HG02870 (cell line): ENCODE measurements at regions not wholly inside any gene's neighbourhood (a gene's known extent, or its start where the extent isn't known, plus 50 kb on each side); places are given as distances from the start of the nearest gene placed in this dataset.

ENCODE experiments used
- ATAC-seq: cut with Tn5 transposase; IDR thresholded peaks from one replicate; pipeline ENCODE4 v1.9.1; 2021; ENCODE audit warnings: mild to moderate bottlenecking, moderate library complexity; ENCODE audit not compliant: unreplicated experiment

GRCh38 chr10:33402220-33403073, 68.0 kb upstream of the NRP1 start:
- no peak for ATAC-seq

- ATAC-seq: no peak
These were observed 66.8 kb upstream of the NRP1 start for GRCh38 chr10:33401300-33401699.

DNA sequence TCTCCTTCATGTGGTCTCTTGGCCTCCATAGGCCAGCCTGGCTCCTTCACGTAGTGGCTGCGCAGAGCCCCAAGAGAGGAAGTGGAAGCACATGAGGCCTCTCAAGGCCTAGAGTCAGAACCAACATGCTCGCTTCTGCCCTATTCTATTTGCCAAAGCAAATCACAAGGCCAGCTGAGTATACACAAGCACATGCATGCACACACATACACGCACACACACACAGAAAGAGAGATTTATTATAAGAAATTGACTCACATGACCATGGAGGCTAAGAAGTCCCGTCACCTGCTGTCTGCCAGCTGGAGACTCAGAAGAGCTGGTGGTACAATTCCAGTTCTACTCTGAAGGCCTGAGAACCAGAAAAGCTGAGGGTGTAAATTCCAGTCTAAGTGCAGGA, 64.3 kb upstream of the NRP1 start:
- no peak for ATAC-seq

DNA sequence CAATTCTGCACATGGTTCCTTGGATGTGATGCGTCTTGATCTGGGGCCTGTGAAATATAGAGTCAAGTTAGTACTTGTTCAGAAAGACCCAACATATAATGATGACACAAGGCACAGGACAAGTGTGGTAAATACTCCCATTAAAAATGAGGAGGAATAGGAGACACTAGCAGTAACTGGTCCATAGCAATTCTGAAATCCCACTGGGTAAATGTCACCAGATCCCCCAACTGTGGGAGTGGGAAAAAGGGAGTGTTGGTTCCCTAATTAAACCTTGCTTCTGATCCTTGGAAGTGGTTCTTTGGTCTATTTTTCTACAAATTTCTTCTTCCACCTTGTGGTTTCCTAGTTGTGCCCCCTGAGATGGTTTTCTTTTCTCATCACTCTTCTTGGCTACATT, 62.5 kb upstream of the NRP1 start:
- no peak for ATAC-seq

- no peak for ATAC-seq
These were observed 61.8 kb upstream of the NRP1 start for GRCh38 chr10:33396279-33396678.

DNA sequence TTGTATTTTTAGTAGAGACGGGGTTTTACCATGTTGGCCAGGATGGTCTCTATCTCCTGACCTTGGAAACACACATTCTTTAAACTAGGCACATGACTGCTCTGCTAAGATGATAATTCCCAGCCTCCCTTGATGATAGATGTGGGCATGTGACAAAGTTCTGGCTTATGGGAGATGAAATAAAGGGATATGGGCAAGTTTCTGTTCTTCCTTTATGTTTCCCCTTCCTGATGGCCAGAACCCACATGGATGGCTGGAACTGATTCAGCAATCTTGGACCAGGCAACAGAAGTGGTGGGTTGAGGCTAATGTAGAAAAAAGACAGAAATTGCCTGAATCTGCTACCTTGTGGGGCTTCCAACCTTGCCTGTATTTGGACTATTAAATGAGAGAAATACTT, 60.7 kb upstream of the NRP1 start:
- ATAC-seq: no peak

DNA sequence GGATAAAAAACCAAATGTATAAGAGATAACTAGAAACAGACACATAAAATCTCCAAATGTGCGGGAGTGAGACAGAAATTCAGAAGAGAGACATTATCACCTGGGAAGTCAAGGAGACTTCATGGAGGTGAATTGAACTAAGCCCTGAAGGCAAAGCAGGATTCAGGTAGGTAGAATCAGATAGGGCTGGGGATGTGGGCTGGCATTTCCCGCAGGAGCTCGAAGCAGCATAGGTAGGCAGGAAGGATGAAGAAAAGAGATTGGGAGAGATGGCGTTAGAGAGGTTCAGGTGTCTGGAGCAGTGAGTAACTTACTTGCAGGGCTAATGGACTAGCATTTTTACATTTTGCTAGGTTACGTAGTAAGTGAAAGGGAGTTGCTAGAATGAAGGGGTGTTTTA, 58.2 kb upstream of the NRP1 start:
- no peak for ATAC-seq

GRCh38 chr10:33391611-33392465, 57.4 kb upstream of the NRP1 start:
- no peak for ATAC-seq

DNA sequence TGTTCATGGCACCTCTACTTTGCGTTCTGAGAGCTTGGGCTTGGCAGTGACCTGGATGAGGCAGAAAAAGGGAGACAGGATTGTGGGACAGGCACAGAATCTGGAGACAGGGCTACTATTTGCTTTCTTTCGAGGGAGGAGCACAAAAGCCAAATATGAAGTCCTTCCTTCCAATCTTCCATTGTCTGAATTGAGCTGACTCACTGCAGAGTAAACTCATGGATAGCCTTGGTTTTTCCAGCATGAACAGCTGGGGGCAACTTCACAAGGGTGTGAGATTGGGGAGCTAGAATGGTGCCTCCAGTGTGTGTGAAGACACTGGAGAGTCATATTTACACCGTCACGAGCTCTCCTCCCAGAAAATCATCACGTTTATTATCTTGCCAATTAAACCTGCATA, 55.6 kb upstream of the NRP1 start:
- no peak for ATAC-seq

DNA sequence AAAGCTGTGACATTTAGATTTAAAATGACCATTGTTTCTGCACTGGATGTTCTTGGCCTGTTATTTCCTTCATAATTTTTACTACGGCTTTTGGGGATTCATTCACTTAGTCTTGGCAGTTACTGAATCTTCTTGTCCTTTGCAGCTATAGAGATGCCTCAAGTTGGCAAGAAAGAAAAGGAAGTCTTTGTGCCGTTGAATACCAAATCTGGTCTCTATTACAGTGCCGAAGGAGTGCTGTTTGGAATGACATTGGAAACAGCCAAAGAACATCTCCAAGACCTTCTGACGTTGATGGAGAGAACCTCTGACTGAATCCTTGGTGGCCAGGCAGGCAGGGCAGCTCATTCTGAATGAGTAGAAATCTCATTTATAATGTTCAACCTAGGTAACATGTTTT, 54.3 kb upstream of the NRP1 start:
- no peak for ATAC-seq

DNA sequence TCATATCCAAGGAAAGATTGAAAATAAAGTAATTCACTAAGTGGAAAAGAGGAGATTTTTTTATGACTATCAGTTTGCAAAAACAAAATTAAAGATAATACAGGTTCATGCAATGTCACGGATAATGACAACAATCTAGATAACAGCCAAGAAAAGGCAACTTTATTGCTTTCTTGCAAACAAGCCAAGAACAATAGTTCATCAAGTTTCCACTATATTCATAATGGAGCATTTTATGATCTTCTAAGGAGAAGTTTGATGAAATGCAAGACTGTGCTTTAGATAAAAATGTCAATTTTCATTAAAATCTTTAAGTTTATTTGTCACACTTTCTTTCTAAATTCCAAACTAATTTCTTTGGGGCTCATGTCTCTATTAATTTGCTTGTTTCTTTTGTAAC, 53.9 kb upstream of the NRP1 start:
- no peak for ATAC-seq

GRCh38 chr10:33387720-33388119, 53.3 kb upstream of the NRP1 start:
- ATAC-seq: no peak

DNA sequence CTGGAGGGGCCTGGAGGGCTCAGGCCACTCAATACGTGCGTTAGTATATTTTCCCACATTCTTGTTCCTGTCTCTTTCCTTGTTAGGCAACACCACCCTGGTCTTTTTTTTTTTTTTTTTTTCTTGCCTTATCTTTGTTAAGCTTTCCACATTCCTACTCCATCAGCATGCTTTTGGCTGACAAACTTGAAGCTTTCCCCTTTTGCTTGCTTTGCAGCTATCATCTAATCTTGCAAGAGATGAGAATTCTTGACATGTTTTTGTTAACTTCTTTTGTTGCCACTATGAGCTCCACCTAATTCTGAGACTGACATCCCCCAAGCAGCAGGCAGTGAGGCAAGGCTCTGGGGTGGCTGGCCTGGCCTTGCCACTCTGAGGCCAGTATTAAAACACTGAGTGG, 52.5 kb upstream of the NRP1 start:
- no peak for ATAC-seq

GRCh38 chr10:33385686-33386085, 51.2 kb upstream of the NRP1 start:
- ATAC-seq: no peak

DNA sequence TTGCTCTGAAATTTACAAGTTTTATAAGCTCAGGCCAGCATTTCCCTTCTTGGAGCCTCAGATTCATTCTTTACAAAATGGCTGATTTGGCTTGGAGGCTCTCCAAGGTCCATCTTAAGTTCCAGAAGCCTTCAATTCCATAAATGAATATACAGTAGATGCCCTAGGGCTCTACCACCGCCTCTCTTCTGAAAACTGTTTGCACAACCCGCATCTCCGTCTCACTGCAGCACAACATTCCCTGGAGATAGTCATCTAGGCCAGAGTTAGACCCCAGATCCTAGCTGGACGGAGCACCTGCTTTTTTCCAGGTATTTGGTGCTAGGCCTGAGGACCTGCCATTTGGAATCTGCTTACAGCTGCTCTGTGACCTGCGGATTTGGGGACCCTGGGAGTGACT, 50.5 kb upstream of the NRP1 start:
- no peak for ATAC-seq
